Thyroid gland (tissue), 4 donors: ENCODE measurements at regions not wholly inside any gene's neighbourhood (a gene's known extent, or its start where the extent isn't known, plus 50 kb on each side); places are given as distances from the start of the nearest gene placed in this dataset.

Experiments
- CTCF ChIP-seq, 6 experiments: fragments of 200-600 bp in 3 of 6; fragments of 450-650 bp in 3 of 6; sonication (generic) in 3 of 6; IDR thresholded peaks; one replicate each; pipeline ENCODE4 v1.5.1; 2016 to 2019; ENCODE audit warnings: antibody characterized with exemption in 6 of 6, mild to moderate bottlenecking in 2 of 6, inconsistent platforms in 1 of 6, moderate library complexity in 1 of 6
- POLR2A ChIP-seq, 2 donors: fragments of 450-650 bp; IDR thresholded peaks; one replicate each; pipeline ENCODE4 v1.6.1; 2017; ENCODE audit warnings: antibody characterized with exemption in 2 of 2, mild to moderate bottlenecking in 2 of 2, moderate library complexity in 1 of 2

- TF ChIP-seq CTCF (IDR thresholded peaks at IDR 0.05) (no peak), POLR2A (IDR thresholded peaks at IDR 0.05) (no peak)
These were observed 1591.4 kb upstream of the PCDH7 start for GRCh38 chr4:29128810-29129209.
